ENCODE measurements at regions not wholly inside any gene's neighbourhood (a gene's known extent, or its start where the extent isn't known, plus 50 kb on each side); places are given as distances from the start of the nearest gene placed in this dataset.

- BruUV-seq (replicated peaks): no TSS peak
- Histone ChIP-seq H3K27ac (ENCODE audit: low read depth, low read length, poor library complexity, severe bottlenecking) (no peak overlapping the region), H3K4me2 (ENCODE audit: low read length) (no peak overlapping the region)
Measured at GRCh38 chr14:101121508-101122139, 218.1 kb upstream of the RTL1 start.

DNA sequence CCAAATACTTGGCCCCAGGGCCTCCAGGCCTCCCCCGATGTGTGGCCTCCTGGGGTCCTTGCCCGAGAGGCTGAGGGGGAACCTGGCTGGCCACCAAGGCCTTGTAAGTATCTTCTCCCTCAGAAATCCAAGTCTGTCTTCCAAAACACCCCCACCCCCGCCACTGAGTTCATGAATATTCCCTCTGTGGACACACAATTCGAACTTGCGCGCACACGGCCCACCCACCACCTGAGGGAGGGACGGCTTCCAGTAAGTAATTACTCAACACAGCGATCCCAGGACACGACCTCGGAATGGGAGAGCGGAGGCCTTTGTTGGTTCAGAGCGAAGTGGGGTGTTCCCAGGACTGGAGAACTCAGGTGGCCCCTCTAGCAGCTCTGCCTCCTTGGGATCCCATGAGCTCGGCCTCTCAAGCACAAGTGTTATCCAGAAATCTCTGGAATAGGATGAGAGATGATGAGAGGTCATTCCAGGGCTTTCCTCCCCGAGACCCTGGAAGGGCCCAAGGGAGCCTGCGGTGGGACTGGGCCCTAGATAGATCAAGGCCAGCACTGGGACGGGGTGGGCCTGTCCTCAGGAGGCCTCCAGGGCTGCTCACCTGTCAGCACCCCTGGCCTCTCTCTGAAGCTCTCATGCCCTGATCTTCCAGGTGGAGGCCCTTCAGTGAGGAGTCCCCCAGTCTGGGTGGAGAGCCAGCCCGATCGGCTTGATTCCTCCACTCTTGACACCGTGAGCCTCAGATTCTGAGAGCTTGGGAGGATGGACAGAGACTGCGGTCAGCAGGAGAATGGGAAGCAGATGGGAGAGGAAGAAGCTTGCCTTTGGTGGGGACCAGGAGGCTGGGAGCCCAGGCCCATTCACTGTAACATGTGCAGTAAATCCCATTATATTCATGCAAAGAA is 219.0 kb upstream of the RTL1 start:
- POLR2A ChIA-PET: interaction anchor here (0.5 kb wide), 1 partner anchor 61 kb away, joined by 4 read pairs; no protein-coding TSS in a partner anchor
- intact Hi-C loops (cut with micrococcal nuclease; ENCODE audit: unreplicated experiment): no loop called here
- Histone ChIP-seq H3K79me2 (ENCODE audit: insufficient read depth, low read depth, low read length) (no peaks in the 10 kb centered on the region), H3K36me3 (ENCODE audit: insufficient read depth, low read length) (no peaks in the 10 kb centered on the region), H4K20me1 (ENCODE audit: insufficient read depth, low read length) (no peaks in the 10 kb centered on the region), H3K4me1 (ENCODE audit: insufficient read depth, low read length, poor library complexity, severe bottlenecking) (no peaks in the 10 kb centered on the region), H3K4me3 (ENCODE audit: low read depth, low read length, poor library complexity, severe bottlenecking) (no peak overlapping the region), H3K4me2 (ENCODE audit: low read length) (no peak overlapping the region), H3K27ac (ENCODE audit: low read depth, low read length, poor library complexity, severe bottlenecking) (no peak overlapping the region), H3K9me2 (ENCODE audit: insufficient read depth, low read length) (no peaks in the 10 kb centered on the region), H2AFZ (ENCODE audit: low read length) (no peak overlapping the region), H3K9me3 (ENCODE audit: low read length) (no peaks in the 10 kb centered on the region)
- TF ChIP-seq CTCF (conservative IDR thresholded peaks at IDR 0.05; ENCODE audit: low read length): no peak
- TF ChIP-seq EZH2phosphoT487 (IDR thresholded peaks at IDR 0.05; ENCODE audit: borderline replicate concordance, low read depth, low read length): no peak
- no peak for DNase-seq (ENCODE audit: low spot score)
- no TSS peak for BruUV-seq (replicated peaks)
- CTCF ChIA-PET (ENCODE audit: unreplicated experiment): no interaction called here

More at GRCh38 chr14:101121508-101122139, 218.1 kb upstream of the RTL1 start:
- no peak overlapping the region for H3K4me3 ChIP-seq (ENCODE audit: low read depth, low read length, poor library complexity, severe bottlenecking)
- no peaks in the 10 kb centered on the region for H3K9me3 ChIP-seq (ENCODE audit: low read length)
- no peaks in the 10 kb centered on the region for H3K36me3 ChIP-seq (ENCODE audit: insufficient read depth, low read length)
- TF ChIP-seq EZH2phosphoT487 (IDR thresholded peaks at IDR 0.05; ENCODE audit: borderline replicate concordance, low read depth, low read length): no peak
- no peak for TF ChIP-seq CTCF (conservative IDR thresholded peaks at IDR 0.05; ENCODE audit: low read length)
- intact Hi-C loops (cut with micrococcal nuclease; ENCODE audit: unreplicated experiment): no loop called here
- H2AFZ ChIP-seq (ENCODE audit: low read length): peak overlapping the region; percentile 57; the same call in 1 of the 2 replicates
- POLR2A ChIA-PET: no interaction called here
- H3K79me2 ChIP-seq (ENCODE audit: insufficient read depth, low read depth, low read length): no peaks in the 10 kb centered on the region
- no peaks in the 10 kb centered on the region for H3K4me1 ChIP-seq (ENCODE audit: insufficient read depth, low read length, poor library complexity, severe bottlenecking)
- DNase-seq (ENCODE audit: low spot score): no peak
- CTCF ChIA-PET (ENCODE audit: unreplicated experiment): no interaction called here
- H3K9me2 ChIP-seq (ENCODE audit: insufficient read depth, low read length): no peaks in the 10 kb centered on the region
- H4K20me1 ChIP-seq (ENCODE audit: insufficient read depth, low read length): no peaks in the 10 kb centered on the region

Measured in OCI-LY7 (cell line).